GM12891 (cell line): ENCODE measurements at regions not wholly inside any gene's neighbourhood (a gene's known extent, or its start where the extent isn't known, plus 50 kb on each side); places are given as distances from the start of the nearest gene placed in this dataset.

Experiments
- PAX5 ChIP-seq: IDR thresholded peaks from 2 replicates; pipeline ENCODE4 v1.6.1; 2011; ENCODE audit warnings: low read length, moderate library complexity, mild to moderate bottlenecking; ENCODE audit not compliant: insufficient read depth, severe bottlenecking
- POLR2A ChIP-seq: IDR thresholded peaks from 2 replicates; pipeline ENCODE4 v1.6.1; 2011; ENCODE audit warnings: low read depth, low read length, control low read depth
- POLR2AphosphoS5 ChIP-seq: IDR thresholded peaks from 2 replicates; pipeline ENCODE4 v1.6.1; 2011; ENCODE audit warnings: low read depth, low read length, control low read depth

- no peak for TF ChIP-seq POLR2A
- TF ChIP-seq POLR2AphosphoS5, result no peak
- TF ChIP-seq PAX5, result no peak
Measured at GRCh38 chr5:104370523-104370922, 807.9 kb upstream of the NUDT12 start.
